ENCODE measurements at regions not wholly inside any gene's neighbourhood (a gene's known extent, or its start where the extent isn't known, plus 50 kb on each side); places are given as distances from the start of the nearest gene placed in this dataset.

DNA sequence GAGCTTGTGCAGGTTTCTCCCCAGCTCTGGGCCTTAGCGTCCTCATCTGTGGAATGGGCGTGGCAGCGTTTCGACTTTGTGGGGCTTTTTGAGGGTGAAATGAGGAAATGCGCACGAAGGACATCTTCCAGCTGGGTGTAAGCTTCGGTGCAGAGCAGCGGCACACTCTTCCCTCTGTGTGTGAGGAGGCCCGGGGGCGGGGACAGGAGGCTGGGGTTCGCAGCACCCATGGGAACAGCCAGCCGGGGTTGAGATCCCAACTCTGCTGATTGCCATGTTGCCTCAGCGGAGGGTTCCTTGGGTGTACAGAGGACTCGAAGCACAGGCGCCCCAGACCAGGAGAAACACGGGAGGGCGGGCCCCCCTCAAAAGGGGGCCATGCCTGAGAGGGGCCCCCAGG, 265.6 kb downstream of the NSG2 start:
- no peak for DNase-seq (ENCODE audit: low spot score)

DNA sequence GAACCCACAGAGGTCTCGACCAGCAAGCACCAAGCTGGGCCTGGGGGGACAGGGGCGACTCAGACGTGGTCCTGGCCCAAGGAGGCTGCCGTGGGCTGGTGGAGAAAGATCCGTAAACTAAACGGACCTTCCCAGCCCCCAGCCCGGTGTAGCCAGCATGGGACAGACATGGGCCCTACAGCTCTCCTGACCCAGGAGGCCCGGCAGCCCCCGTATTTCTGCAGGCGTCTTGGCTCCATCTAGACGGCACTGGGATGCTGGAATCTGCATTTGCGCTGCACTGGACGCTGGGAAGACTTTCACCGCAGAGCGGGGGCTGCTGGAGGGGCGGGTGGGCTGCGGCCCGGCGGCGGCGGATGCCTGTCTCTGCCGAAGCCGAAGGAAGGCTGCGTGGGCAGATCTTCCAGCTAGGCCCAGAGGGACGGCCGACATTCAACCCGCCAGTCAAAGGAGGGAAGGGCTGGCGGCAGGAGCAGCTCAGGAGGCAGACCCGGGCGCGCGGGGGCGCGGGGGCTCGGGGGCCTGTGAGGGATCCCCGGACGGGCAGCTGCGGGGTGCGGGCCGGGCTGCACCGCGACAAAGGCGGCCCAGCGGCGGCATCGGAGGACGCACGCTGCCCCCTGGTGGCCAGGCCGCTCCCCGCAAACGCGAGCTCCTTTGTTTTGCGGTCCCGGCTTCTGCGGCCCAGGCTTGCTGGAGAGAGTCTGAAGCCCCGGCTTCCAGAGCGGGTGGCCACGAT, 266.2 kb downstream of the NSG2 start:
- DNase-seq (ENCODE audit: low spot score) = peak; percentile 27

DNA sequence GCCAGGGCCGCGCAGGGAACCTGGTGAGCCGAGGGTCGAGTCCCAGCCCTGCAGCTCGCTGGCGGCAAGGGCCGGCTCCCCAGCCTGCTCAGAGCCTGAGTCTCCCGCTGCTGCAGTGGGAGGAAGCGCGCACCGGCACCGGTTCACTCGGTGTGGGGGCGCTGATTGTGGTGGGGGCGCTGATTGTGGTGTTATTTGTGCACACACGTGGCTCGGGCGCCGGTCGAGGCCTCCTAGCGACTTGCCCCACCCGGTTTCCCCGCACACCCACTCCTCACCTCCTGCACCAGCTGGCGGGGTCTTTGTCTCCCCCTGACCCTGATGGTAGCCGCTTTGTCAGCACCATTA, 266.7 kb downstream of the NSG2 start:
- no peak for DNase-seq (ENCODE audit: low spot score)

DNA sequence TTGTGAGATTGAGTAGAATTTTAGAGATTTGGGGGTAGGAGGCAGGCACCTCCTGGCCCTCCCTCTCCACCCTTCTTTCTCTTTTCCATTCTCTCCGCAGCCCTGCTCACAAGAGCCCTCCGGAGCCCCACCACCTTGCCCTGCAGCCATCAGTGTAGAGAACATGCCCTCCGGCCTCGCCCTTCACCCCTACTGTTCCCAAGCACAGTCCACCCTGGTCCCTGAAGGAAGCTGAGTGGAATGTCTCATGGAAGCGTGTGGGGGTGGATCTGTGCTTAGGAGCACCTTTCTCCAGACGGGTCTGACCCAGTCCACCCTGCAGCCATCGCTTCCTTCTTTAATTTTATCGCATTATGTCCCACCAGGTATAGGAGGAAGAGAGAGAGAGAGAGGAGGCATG, 267.1 kb downstream of the NSG2 start:
- no peak for DNase-seq (ENCODE audit: low spot score)

DNA sequence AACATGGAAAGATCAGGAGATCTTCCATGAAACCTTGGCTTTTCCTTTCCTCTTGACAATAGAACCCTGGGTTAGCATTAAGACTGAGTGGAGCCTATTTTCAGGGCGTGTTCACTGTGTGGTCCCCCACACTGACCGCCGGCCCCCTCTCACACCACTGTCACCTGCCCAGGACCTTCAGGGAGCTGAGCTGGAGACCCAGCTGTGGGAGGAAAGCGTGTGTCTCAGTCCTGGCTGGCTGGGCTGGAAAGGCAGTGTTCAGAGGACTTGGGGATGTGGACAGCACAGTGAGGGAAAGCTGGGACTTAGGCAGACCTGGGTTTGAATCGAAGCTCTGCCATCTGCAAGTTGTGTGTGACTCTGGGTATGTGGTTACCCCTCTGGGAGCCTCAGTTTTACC, 268.1 kb downstream of the NSG2 start:
- DNase-seq (ENCODE audit: low spot score) = no peak

DNA sequence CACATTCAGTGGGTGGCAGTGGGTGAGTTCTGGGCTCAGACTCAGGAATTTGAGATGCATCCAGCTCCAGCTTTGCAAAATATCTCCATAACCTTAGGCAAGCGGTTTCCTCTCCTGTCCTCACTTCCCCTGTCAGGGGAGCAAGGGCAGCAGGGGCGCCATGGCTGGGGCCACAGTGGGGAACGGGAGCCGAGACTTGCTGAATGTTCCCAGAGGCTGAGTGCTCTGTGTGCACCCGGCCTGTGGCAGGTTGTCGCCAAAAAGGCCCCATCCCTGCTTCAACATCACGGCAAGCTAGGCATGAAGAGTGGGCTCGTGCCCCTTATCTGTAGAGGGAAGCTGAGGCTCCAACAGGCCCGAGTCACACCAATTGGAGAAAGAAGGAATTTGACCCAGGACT, 268.8 kb downstream of the NSG2 start:
- DNase-seq (ENCODE audit: low spot score) = no peak

DNA sequence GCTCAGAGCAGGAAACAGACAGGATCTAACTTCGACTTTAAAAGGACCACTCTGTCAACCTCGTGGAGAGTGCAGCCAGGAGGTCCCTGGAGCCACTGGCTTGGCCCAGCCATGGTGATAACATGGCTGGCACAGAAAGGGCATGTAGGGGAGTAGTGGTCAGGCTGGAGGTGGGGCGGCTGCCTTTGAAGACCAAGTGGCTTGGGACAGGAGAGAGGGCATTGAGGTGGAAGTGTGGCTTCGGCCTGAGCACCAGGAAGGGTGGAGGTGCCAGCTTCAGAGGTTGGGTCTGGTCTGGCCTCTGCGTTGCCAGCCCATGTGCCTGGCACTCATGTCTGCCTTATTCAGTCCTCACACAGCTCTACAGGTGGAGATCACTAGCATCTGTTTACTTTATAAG, 270.0 kb downstream of the NSG2 start:
- DNase-seq (ENCODE audit: low spot score) = no peak

DNA sequence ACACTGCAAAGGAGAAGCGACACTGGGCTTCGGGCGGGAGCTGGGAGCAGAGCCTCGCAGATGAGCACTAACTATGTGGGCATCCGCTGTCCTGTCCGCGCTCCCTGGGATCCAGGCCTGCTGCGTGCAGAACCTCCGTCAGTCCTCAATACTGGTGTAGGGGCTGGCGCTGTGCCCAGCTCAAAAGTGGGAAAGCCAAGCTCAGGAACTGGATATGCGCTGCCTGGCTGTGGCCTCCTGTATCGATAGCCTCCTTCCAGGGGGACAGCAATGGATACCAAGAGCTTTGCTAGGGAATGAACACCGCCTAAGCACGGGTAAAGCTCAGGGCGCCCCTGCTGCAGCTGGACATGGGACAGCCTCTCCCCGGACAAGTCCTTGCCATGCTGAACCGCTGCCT, 270.4 kb downstream of the NSG2 start:
- DNase-seq (ENCODE audit: low spot score) = no peak

DNA sequence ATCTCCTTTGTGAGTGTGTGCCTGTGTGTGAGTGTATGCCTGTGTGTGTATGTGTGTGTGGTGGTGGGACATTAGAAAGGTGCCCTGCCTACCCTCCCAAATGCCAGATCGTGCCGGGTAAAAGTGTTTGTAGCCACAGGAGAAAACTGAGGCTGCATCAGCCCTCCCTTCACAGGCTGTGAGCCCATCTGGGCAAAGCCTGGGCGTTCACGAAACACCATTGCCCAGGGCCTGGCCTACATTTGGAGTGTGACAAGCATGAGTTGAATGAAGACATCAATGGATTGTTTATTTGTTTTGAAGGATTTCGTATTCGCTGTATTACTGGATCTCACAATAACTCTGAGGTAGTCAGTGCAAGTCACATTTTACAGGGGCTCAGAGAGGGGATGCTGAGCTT, 270.8 kb downstream of the NSG2 start:
- no peak for DNase-seq (ENCODE audit: low spot score)

DNA sequence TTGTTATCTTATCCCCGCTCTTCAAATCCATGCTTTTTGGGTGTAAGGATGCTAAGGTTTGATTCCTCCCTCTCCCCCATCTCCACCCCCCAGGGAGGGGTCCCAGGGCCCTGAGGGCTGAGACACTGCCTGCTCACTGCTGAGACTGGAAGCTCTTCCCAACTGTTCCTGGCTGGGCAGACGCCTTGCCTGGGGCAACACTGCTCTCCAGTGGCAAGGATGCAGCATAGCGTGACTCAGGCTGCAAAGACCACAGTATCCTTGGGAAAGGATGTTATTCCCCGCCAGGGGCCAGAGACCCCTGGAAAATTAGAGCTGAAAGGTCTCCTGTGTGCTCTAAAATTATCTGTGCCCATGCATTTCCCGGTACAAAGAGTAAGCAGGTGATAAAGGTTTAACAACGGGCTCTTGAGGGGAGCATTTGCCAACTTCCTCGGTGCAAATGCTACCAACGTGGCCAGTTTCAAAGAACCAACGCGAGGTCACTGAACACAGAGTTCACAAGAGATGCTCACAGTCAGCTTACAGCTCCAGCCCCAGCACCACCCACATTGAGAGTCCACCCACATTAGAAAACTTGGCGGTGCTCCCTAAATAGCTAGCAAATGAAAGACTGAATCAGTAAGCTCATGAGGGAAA, 271.9 kb downstream of the NSG2 start:
- DNase-seq (ENCODE audit: low spot score) = no peak

DNA sequence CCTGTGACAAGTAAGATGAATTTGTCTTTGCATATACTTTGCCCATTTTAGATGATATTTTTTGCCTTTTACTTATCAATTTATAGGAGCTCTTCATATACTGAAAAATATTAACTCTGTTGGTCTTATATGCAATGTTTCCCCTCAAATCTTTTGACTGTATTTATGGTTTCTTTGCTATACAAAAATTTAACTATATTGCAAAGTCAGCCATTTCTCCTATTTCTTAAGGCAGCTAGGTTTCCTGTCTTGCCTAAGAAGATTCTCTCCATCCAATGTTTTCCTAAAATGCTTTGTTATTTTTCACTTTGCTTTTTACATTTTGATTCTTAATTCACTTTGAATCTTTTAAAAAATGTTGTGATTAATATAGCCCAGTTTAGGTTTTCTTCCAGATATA, 273.1 kb downstream of the NSG2 start:
- DNase-seq (ENCODE audit: low spot score) = no peak

DNA sequence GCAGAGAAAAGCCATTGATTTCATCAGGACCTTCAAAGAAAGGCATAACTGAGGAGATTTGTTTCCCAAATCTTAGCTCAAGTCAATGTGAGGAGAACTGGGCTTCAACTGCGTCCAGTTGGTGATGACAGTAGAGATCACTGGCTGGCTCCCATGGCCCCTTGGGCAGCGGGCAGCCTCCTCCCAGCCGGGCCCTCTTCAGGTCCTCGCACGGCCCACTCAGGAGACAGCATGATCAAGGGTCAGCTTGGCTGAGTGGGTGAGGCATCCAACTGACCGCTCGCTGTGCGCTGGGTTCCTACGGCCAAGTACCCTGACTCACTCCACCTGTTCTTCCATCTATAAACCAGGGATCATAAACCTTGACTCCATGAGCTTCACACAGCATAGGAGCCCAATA, 274.0 kb downstream of the NSG2 start:
- DNase-seq (ENCODE audit: low spot score) = no peak

DNA sequence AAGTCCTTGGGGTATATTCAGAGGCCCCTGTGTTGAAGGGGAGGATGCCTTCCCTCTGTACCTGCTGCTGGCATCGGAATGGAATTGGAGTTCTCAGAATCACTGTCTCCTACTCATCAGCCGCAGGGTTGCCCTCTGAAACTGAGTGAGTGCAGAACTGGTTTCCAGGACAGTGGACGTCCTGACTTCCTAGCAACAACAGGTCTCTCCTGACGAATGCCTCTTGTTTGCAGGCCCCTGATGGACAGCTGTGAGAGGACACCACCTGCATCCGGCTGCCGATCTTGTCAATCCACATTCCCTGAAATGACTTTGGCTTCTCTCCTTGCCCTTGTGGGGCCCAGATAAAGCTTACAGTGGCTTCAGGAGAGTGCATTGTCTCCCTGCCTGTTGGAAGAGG, 274.5 kb downstream of the NSG2 start:
- DNase-seq (ENCODE audit: low spot score) = no peak

DNA sequence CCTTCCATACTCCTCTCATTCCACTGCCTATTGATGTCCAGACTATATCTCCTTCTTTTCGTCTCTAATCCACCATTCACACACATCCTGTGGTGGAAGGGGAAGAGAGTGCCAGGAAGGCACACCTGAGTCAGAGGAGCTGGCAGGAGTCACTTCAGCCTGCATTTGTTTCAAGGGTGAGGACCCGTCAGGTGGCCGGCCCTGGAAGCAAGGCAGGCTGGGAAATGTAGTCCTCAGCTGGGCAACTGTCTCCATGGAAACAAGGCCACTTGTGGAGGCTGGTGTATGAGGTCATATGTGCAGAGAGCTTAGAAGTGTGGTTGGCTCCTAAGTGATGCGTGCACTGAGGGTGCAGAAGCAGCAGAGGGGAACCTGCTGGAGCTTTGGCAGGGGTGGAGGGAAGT, 278.4 kb downstream of the NSG2 start:
- no peak for DNase-seq (ENCODE audit: low spot score)

DNA sequence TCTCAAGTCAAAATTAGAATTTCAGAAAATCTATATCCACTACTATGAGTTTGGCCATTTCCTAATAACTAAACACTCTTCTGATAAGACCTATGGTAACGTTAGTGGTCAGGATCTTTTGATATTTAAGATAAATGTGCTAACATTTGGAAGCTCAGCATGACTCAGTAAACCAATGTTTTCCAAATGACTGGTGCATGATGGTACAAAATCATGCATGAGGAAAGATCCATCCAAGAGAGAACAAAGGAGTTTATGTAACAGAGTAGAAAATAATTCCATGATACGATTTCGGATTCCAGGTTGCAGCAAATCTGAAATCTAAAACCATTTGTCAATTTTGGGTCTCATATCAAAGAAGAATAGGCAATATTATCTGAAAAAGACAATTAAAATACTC, 279.2 kb downstream of the NSG2 start:
- DNase-seq (ENCODE audit: low spot score) = no peak

DNA sequence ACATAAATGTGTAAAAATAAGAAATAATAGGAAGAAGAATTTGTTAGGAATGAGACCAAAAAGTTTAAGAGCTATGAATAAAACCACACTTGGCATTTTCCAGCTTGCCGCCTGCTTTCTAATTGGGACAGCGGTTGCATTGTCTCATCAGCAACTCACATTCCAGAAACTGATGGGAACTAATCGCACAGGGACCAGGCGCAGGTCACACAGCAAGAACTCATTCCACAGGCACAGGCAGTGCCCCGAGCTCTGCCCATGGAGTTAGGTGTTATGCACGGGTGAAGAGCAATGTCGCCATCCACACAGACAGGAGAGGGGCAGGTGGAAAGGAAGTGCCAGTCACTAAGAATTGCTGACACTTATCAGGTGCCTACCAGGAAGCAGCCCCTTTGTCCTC, 279.9 kb downstream of the NSG2 start:
- no peak for DNase-seq (ENCODE audit: low spot score)

DNA sequence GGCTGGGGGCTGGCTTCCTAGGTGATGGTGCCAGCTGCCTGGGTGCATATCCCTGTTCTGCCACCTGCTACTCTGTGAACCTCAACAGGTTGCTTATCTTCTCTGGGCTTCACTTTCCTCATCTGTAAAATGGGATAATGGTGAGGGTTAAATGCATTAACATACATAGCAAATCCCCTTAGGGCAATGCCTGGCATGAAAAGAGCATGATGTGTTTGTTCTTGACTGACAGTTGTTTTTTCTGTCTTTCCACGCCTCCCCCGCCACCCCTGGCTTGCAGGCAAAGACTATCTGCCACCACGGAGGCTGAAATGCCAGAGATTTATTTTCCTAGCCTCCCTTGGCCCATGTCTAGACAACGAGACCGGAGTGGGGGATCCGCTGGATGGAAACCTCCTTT, 280.5 kb downstream of the NSG2 start:
- DNase-seq (ENCODE audit: low spot score) = no peak

DNA sequence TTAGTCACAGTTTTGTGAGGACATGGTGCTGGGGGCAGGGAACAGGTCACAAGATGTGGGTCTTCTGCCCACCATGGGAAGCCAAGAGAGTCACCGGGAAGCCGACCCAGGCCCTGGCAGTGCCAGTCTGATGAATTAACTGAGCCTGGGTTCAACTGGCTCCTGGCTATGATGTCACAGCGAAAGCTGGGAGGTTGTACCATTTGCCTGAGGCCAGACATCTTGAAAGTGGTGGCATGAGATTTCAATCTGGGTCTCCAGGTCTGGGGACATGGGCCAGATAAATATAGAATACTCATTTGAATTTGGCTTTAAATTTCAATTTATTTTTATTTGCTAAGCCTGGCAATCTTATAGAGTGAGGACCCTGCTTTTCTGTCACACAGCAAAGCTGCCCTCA, 280.9 kb downstream of the NSG2 start:
- DNase-seq (ENCODE audit: low spot score) = no peak

DNA sequence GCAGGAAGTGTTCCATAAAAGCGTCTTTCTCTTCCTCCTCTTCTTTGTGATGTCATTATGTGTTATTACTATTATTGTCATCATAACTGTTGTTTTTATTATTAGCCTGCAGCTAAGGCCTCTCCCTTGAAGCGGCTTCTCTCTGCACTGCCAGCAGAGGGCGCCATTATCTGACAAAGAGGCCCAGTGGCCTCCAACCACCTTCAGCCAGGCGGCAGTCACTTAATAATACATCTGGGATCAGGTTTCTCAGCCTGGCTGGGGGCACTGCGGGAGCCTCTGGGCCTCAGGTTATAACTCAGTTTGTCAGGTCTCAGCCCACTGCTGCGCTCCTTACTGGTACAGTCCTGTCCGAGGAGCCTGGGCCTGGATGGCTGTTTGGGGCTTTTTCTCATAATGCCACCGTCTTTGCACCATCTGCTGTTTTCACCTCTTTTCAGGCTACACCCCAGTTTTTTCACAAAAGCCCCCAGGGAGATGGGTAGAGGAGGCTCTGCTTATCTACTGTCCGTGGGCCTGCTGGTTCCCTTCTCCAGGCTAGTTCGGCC, 281.9 kb downstream of the NSG2 start:
- DNase-seq (ENCODE audit: low spot score) = peak; percentile 32

DNA sequence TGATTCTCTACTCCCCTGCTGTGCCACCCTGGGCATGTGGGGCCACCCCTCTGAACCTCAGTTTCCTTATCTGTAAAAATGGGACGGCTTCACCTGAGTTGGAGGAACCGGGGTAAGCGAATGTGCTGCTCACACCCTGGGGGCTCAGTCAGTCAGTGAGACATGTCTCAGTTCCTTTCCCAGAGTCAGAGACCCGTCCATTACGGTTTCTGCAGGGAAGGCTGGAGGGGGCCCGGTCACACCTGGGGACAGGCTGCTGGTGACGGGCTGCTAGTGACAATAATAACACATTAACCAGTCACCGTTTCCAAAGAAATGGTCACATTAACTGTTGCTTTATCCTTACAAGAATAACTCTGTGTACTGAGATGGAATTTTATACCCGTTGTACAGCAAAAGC, 282.4 kb downstream of the NSG2 start:
- DNase-seq (ENCODE audit: low spot score) = no peak

DNA sequence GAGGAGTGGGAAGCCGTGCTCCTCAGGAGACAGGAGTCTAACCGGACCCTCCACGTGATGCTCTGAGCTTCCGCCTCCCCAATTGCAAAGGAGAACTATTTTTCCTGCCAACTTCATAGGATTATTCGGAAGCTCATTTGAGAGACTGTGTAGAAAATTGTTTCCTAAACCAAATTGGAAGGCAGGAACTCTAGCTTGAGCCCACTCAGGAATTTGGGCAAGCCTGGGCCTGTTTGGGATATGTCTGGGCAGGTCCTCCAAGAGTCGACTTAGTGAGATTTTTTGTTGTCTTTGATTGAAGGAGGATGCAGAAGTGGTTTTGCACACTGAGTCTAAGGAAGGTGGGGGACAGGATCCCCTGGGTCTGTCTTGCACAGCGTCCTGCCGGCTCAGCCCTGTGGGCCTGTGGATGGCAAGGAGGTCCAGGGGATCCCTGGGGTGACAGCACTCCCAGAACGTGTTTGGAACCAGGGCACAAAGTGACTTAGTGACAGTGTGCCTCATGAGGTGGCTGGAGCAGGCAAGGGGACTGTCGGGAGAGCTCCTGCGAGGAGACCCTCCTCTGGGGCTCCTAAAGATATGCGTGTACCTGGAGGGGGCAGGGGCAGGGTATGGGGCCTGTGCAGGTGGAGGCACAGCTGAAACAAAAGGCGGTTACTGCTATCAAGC, 283.3 kb downstream of the NSG2 start:
- no peak for DNase-seq (ENCODE audit: low spot score)

DNA sequence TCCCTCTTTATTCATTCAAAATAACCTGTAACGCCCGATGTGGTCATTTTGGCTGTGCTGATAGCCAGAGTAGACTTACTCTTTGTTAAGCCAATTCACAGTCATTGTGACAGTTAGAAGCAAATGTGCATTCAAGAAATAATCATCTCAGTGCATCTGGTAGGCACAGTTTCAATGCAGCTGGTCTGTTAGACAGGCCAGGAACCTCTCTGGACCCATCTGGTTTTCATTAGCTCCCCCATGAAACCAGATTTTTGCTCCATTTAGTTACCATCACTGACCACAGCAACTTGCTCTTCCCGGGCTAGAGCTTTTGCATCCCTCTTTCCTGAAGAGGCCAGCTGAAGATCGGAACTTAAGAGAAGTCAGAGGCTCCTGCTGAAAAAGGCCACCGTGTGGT, 284.2 kb downstream of the NSG2 start:
- DNase-seq (ENCODE audit: low spot score) = no peak

DNA sequence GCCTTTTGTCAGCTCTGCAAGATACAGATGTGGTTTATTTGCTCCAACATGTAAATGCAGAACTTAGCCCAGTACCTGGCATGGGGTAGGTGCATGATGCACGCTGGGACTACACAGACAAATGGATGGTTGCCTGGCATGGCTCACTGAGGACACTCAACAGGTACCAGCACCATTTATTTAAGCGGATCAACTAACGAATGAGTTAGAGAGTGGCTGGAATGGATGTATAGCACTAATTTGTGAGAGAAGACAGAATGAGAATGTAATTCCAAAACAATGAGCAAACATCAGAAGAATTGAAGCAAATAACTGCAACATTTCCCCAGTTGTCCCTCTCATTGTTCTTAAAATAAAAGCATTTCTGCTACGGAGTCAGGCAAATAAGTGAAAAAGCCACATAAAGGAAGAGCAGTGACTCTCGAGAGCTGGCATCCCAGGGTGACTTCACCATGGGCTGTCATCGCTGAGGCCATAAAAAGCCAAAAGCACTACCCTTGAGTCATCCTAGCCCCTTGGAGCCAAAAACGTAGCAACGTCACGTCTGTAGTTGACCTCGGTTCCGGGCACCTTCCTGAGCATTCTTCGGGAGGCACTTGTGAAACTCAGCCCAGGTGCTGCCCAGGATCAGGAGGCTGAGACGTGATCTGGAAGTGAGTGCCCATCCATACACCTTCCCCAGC, 290.3 kb downstream of the NSG2 start:
- DNase-seq (ENCODE audit: low spot score) = no peak
